ENCODE measurements at regions not wholly inside any gene's neighbourhood (a gene's known extent, or its start where the extent isn't known, plus 50 kb on each side); places are given as distances from the start of the nearest gene placed in this dataset.

DNA sequence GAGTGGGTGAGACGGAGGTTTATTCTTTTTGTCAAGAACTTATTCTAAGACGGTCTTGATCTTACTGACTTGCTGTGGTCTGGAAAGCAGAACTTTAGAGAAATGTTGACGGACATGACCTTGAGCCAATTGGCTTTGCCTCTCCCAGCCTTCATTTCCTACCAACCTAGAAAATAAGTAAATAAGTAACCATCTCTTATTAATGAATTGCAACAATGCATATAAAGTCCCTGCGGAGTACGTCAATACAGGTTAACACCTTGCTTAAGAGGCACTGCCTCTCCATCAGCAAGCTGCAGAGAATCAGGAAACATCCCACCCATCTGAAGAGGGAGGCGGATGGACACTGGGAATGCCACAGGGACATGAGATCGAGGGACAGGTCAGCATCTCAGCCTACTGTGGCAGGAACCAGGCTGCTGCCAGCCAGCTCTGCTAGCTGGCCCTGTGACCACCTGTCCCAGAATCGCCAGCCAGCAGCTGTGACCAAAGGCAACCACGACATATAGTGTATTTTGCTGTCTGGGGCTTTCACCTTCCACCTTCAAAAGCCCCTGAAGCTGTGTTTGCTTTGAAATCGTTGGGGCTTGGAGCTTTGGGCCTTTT, 208.3 kb downstream of the BCL11B start:
- H3K4me1 Mint-ChIP-seq: no peaks in the 10 kb centered on the region
- ChIA-PET CTCF (no interaction called here), POLR2A (no interaction called here)
- TF ChIP-seq FOXK1 (CRISPR knock-in tag; IDR thresholded peaks at IDR 0.05): no peak
- TF ChIP-seq, protein P1, sequence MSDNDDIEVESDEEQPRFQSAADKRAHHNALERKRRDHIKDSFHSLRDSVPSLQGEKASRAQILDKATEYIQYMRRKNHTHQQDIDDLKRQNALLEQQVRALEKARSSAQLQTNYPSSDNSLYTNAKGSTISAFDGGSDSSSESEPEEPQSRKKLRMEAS (CRISPR knock-in tag; IDR thresholded peaks at IDR 0.05): no peak
- no peaks in the 10 kb centered on the region; the same call in 1 of the 2 replicates for H3K27me3 Mint-ChIP-seq (ENCODE audit: low read depth)
- H3K9me3 Mint-ChIP-seq: no peaks in the 10 kb centered on the region
- no peak overlapping the region for H3K4me3 Mint-ChIP-seq
- DNase-seq (ENCODE audit: low spot score) (no peak), ATAC-seq (no peak)
- no peak overlapping the region for H3K27ac Mint-ChIP-seq
- no peaks in the 10 kb centered on the region for H3K36me3 Mint-ChIP-seq

DNA sequence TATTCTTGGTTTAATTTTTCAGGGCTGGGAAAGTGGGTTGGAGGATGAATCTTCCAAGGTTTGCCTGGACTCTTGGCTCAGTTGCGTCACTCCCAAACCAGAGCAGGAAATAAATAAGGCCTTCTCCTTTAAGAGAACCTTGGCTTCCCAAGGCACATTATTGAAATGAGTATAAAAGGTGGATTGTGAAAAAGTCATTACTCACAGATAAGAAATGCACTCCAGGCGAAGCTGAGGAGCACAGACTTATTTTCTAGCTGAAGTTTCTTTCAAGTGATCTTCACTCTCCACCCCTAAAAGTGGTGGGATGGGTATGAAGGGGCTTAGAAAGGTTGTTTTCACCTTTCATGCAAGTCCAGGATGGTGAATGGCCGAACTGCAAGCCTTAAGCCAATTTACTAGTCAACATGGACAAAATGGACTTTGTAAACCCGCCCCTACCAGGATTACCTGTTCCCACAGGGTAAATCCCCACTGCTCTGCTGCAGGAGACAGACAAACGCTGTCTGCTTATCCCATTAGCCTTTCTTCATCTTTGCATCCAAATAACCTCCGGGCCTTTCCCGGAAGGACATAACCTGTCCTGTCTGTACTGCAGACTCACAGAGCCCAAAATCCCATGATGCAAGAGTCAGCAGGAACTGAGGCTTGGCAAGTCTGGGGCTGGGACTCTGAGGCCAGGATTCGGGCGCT, 207.6 kb downstream of the BCL11B start:
- no peaks in the 10 kb centered on the region for H3K36me3 Mint-ChIP-seq
- TF ChIP-seq ETV6 (CRISPR knock-in tag; IDR thresholded peaks at IDR 0.05): no peak
- TF ChIP-seq, protein P2, sequence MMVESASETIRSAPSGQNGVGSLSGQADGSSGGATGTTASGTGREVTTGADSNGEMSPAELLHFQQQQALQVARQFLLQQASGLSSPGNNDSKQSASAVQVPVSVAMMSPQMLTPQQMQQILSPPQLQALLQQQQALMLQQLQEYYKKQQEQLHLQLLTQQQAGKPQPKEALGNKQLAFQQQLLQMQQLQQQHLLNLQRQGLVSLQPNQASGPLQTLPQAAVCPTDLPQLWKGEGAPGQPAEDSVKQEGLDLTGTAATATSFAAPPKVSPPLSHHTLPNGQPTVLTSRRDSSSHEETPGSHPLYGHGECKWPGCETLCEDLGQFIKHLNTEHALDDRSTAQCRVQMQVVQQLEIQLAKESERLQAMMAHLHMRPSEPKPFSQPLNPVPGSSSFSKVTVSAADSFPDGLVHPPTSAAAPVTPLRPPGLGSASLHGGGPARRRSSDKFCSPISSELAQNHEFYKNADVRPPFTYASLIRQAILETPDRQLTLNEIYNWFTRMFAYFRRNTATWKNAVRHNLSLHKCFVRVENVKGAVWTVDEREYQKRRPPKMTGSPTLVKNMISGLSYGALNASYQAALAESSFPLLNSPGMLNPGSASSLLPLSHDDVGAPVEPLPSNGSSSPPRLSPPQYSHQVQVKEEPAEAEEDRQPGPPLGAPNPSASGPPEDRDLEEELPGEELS (CRISPR knock-in tag; IDR thresholded peaks at IDR 0.05): no peak
- POLR2A ChIA-PET: no interaction called here
- ATAC-seq: no peak
- H3K27ac Mint-ChIP-seq: no peak overlapping the region
- no peak for DNase-seq (ENCODE audit: low spot score)
- CTCF ChIA-PET: no interaction called here
- H3K4me1 Mint-ChIP-seq: no peaks in the 10 kb centered on the region
- H3K27me3 Mint-ChIP-seq (ENCODE audit: low read depth): no peaks in the 10 kb centered on the region; the same call in 1 of the 2 replicates
- no peaks in the 10 kb centered on the region for H3K9me3 Mint-ChIP-seq
- H3K4me3 Mint-ChIP-seq: no peak overlapping the region

DNA sequence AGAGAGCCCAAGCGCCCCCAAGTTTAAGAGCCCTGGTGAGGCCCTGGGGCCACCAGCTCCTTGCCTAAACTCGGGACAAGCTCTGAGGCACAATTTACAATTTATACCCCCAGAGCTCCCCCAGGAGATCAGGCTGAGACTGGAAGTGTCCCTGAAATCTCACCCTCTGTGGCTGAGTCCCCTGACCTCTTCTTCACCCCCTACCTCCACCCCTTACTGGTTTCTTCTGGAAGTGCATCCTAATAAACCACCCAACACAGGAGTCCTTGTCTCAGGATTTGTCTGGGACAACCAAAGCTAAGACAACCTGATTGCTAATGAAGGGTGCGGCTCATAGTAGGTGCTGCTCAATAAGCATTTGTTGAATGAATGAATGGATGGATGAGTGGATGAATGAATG, 206.4 kb downstream of the BCL11B start:
- no peak for TF ChIP-seq GTF2I (CRISPR knock-in tag; conservative IDR thresholded peaks at IDR 0.05)
- TF ChIP-seq TEAD4 (CRISPR knock-in tag; IDR thresholded peaks at IDR 0.05): no peak
- TF ChIP-seq, protein P3, sequence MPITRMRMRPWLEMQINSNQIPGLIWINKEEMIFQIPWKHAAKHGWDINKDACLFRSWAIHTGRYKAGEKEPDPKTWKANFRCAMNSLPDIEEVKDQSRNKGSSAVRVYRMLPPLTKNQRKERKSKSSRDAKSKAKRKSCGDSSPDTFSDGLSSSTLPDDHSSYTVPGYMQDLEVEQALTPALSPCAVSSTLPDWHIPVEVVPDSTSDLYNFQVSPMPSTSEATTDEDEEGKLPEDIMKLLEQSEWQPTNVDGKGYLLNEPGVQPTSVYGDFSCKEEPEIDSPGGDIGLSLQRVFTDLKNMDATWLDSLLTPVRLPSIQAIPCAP (CRISPR knock-in tag; IDR thresholded peaks at IDR 0.05): no peak
- no peak for TF ChIP-seq ZNF317 (CRISPR knock-in tag; IDR thresholded peaks at IDR 0.05; ENCODE audit: borderline replicate concordance, low read depth)
- TF ChIP-seq TCF7 (CRISPR knock-in tag; IDR thresholded peaks at IDR 0.05; ENCODE audit: low read depth): no peak
- DNase-seq (ENCODE audit: low spot score): no peak
- Mint-ChIP-seq H3K27me3 (ENCODE audit: low read depth) (no peaks in the 10 kb centered on the region; the same call in 1 of the 2 replicates), H3K4me1 (no peaks in the 10 kb centered on the region), H3K9me3 (peaks cover 3% of the 10 kb centered on the region; the same call in 1 of the 2 replicates), H3K36me3 (no peaks in the 10 kb centered on the region), H3K27ac (no peak overlapping the region), H3K4me3 (no peak overlapping the region)
- CTCF ChIA-PET: interaction anchor here (0.6 to 1.5 kb wide), 4 partner anchors 11 to 32 kb away, joined by 3 to 5 read pairs (median 4); no protein-coding TSS in a partner anchor
- POLR2A ChIA-PET: no interaction called here
- ATAC-seq: peak; percentile 88

DNA sequence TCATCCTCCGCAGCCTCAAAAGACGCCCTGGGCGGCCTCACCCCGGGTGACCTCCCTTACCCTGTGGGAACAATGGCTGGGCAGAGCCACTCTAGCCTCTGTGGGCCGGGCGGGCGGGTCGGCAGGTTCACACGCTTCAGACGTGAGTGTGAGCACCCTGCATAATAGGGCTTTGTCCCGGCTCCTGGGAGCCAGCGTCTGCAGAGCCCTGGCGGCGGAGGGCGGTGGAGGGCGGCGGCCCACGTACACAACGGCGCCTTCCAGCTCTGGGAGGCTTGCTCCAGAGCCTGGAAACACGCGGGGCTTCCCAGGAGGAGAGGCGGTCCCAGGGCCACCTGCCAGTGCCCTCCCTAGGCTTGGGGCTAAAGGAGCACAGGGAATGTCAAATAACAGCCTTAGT, 205.6 kb downstream of the BCL11B start:
- no peak overlapping the region for H3K4me3 Mint-ChIP-seq
- no peak for ATAC-seq
- H3K27ac Mint-ChIP-seq: no peak overlapping the region
- peaks cover 11% of the 10 kb centered on the region for H3K9me3 Mint-ChIP-seq
- no peaks in the 10 kb centered on the region for H3K36me3 Mint-ChIP-seq
- no peaks in the 10 kb centered on the region; the same call in 1 of the 2 replicates for H3K27me3 Mint-ChIP-seq (ENCODE audit: low read depth)
- ChIA-PET POLR2A (no interaction called here), CTCF (interaction anchor here (0.6 to 1.5 kb wide), 3 partner anchors 12 to 110 kb away, joined by 3 to 5 read pairs (median 4); no protein-coding TSS in a partner anchor)
- DNase-seq (ENCODE audit: low spot score): no peak
- no peaks in the 10 kb centered on the region for H3K4me1 Mint-ChIP-seq
- TF ChIP-seq, protein P4, sequence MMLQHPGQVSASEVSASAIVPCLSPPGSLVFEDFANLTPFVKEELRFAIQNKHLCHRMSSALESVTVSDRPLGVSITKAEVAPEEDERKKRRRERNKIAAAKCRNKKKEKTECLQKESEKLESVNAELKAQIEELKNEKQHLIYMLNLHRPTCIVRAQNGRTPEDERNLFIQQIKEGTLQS (CRISPR knock-in tag; conservative IDR thresholded peaks at IDR 0.05): no peak
- TF ChIP-seq ZNF416 (CRISPR knock-in tag; IDR thresholded peaks at IDR 0.05) (no peak), MXD4 (CRISPR knock-in tag; IDR thresholded peaks at IDR 0.05; ENCODE audit: borderline replicate concordance) (no peak), NFYB (CRISPR knock-in tag; conservative IDR thresholded peaks at IDR 0.05; ENCODE audit: low read depth) (no peak), ESRRA (CRISPR knock-in tag; IDR thresholded peaks at IDR 0.05; ENCODE audit: borderline replicate concordance) (no peak), OVOL2 (CRISPR knock-in tag; IDR thresholded peaks at IDR 0.05; ENCODE audit: borderline replicate concordance) (no peak), TEAD4 (CRISPR knock-in tag; IDR thresholded peaks at IDR 0.05) (no peak), ZNF121 (CRISPR knock-in tag; IDR thresholded peaks at IDR 0.05) (no peak), CREM (CRISPR knock-in tag; IDR thresholded peaks at IDR 0.05) (no peak)
- TF ChIP-seq, protein P2 (CRISPR knock-in tag; IDR thresholded peaks at IDR 0.05): no peak
- TF ChIP-seq, protein P5, sequence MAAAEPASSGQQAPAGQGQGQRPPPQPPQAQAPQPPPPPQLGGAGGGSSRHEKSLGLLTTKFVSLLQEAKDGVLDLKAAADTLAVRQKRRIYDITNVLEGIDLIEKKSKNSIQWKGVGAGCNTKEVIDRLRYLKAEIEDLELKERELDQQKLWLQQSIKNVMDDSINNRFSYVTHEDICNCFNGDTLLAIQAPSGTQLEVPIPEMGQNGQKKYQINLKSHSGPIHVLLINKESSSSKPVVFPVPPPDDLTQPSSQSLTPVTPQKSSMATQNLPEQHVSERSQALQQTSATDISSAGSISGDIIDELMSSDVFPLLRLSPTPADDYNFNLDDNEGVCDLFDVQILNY (CRISPR knock-in tag; IDR thresholded peaks at IDR 0.05): no peak
- TF ChIP-seq, protein P6, sequence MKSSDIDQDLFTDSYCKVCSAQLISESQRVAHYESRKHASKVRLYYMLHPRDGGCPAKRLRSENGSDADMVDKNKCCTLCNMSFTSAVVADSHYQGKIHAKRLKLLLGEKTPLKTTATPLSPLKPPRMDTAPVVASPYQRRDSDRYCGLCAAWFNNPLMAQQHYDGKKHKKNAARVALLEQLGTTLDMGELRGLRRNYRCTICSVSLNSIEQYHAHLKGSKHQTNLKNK (CRISPR knock-in tag; IDR thresholded peaks at IDR 0.05): no peak
- TF ChIP-seq, protein P7, sequence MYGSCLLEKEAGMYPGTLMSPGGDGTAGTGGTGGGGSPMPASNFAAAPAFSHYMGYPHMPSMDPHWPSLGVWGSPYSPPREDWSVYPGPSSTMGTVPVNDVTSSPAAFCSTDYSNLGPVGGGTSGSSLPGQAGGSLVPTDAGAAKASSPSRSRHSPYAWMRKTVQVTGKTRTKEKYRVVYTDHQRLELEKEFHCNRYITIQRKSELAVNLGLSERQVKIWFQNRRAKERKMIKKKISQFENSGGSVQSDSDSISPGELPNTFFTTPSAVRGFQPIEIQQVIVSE (CRISPR knock-in tag; IDR thresholded peaks at IDR 0.05; ENCODE audit: borderline replicate concordance): no peak

All from WTC11 (cell line).